ENCODE measurements at regions not wholly inside any gene's neighbourhood (a gene's known extent, or its start where the extent isn't known, plus 50 kb on each side); places are given as distances from the start of the nearest gene placed in this dataset.
"Not testable (repeated sequence)": the region's sequence is repeated elsewhere in the genome, so short reads cannot be mapped to it uniquely, and the experiment has no call there.

DNA sequence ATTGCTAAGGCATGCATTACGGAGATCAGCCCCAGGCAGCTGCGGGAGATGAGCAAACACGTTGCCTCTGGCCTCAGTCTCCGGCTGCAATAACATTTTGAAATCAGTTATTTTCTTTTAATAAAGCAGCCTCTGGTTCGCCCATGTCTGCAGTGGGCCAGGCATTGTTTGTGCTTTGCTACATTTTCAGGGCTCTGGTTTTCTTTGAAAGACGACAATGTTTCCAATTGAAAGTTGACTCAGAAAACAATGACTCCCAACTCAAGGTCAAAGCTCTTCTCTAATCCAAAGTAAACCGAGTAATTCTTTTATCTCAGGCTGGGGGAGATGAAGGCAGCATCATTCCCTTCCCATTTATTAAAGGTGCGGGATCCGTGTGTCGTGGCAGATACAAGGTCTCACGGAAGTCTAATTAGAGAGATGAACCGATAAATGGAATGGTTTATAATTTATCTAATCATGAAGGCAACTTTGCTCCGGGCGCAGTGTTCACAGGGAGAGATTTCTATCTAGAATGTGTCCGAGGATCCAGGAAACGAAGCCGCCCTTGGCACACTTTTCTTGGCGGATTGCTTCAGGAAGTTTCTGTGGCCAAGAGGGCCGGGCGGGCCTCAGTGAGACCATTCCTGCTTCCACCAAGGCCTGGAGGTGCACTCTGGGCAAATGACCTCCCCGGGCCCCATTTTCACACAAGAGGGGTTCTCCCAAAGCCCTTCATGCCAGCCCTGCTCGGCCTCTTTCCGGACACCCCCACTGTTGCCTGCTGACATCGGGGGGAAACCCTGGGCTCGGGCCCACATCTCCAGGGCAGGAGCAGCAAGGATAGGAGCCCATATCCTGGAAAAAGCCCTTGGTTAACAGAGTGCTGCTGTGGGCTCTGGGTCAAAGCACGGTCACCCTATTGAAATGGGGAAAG, 811.4 kb downstream of the BRD1 start:
- DNase-seq (ENCODE audit: low spot score), result no peak

- no peak for DNase-seq (ENCODE audit: low spot score)
Measured at GRCh38 chr22:49015459-49015858, 812.2 kb downstream of the BRD1 start.

DNA sequence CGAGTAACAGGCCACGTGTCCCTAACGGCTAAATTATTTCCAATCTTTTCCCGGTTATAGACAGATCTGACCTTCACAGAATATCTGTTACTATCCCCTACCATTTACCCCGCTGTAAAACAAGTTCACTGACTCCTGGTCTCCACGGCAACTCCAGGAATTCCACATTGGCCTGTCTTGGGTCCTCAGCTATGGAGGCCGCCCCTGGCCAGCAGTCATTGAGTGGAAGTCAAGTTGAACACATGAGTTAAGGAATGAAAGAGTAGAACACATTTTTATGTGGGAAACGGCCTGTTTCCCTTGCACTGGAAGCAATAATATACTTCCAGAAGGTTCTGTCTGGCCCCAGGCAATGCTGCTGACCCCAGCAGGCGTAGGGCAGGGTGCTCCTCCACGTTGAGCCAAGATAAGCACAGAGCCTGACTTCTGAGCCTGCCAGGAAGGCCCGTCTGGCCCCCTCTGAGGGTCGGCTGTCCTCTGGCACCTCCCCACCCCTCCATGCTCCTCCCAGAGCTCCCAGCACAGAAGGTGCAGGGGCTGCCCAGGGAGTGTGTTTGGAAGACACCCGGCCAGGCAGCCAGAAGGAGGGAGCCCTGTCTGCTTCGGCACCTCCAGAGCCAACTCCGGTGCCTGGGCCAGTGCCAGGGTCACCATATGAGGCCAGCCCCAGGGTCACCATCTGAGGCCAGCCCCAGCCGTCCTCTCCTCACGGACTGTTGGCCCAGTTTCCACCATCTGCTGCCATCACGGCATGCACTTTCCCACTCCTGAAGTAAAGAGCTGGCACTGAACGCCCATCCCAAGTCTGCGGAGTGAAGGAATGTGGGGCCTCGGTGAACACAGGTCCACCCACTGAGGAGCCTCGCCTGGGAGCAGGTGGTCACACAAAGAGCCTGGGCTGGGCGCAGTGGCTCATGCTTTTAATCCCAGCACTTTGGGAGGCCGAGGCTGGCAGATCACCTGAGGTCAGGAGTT, 813.2 kb downstream of the BRD1 start:
- DNase-seq (ENCODE audit: low spot score), result no peak

GRCh38 chr22:49013707-49014106, 814.0 kb downstream of the BRD1 start:
- DNase-seq (ENCODE audit: low spot score), result no peak

DNA sequence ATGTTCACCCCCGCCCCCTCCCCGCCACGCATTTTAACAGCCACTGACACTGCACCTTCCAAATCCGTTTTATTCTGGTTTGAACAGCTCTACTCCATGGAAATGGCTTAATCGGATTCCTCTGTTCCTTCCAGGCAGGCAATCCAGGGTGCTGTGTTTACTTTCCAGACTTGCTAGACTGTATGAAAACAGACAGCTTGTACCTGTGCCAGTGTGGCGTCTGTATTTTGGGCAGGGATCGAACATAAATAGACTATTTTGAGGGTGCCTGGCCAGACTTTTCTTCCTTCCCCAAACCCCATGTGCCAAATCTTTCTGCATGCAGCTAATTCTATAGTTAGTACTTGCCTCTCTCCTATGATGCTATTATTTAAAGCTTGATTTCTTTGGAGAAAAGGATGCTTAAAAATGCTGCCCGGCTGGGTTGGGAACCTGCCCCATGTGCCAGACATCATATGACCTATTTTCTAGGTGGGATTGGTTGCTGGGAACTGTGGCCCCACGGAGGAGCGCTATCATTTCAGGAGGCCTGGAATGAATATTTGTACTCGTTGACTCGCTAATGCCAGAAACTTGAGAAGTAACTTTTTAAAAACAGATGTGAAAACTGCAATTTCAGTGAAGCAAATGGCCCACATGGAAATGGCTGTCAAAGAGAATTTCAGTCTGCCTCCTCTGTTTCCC, 814.8 kb downstream of the BRD1 start:
- no peak for DNase-seq (ENCODE audit: low spot score)

- DNase-seq (ENCODE audit: low spot score), result no peak
Measured at GRCh38 chr22:49011769-49012648, 815.7 kb downstream of the BRD1 start.

- DNase-seq (ENCODE audit: low spot score), result no peak
Measured at GRCh38 chr22:49011379-49011768, 816.3 kb downstream of the BRD1 start.

- DNase-seq (ENCODE audit: low spot score), result no peak
Measured at GRCh38 chr22:49010901-49011300, 816.8 kb downstream of the BRD1 start.

GRCh38 chr22:49010070-49010863, 817.4 kb downstream of the BRD1 start:
- DNase-seq (ENCODE audit: low spot score), result no peak

DNA sequence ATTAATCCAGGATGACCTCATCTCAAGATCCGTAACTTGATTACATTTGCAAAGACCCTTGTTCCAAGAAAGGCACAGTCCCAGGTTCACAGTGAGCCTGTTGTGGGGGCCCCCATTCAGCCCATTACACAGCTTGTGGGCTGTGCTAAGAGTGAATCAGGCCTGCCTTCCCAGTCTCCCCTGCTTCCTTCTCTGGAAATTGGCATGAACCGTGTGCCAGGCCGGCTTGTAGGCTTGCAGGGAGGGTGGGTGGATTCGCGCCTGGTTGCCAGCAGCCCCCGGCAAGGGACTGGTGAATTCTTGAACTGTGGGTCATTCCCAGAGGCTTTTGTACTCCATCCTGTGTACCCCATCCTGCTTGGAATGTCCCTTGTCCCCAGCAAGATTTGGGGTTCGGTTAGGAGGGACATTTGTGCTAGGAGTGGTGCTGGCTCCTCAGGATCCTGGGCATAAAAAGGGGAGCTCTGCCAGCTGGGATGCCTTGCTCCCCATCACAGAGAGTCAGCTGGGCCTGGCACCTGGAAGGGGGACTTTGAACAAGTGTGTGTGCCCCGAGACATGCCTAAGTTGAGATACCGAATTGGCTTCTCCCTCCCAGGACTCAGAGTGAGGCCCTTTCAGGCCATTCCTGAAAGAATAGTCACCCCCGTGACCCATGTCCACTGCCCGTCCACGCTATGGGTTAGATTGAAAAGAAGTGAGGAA, 818.2 kb downstream of the BRD1 start:
- no peak for DNase-seq (ENCODE audit: low spot score)

DNA sequence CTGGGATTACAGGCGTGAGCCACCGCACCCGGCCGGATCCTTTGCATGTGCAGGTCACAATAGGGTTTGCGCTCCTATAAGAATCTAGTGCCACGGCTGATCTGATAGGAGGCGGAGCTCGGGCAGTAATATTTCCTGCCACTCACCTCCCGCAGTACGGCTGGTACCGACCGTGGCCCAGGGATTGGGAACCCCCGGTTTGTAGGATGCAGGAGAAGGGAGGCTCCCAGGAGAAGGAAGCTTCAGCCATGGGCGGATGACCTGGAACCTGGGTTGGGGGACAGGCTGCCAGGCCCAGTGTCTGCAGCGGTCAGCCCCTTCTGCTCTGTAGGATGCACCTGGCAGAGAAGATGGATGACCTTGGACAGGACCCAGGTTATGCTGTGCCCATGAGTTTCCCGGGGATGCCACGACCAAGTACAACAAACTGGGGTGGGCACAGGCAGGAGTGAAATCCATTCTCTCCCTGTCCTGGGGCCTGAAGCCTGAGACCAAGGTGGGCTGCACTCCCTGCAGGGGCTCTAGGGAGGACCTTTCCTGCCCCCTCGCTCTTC, 818.9 kb downstream of the BRD1 start:
- no peak for DNase-seq (ENCODE audit: low spot score)

- DNase-seq (ENCODE audit: low spot score), result no peak
Measured at GRCh38 chr22:49007013-49007653, 820.5 kb downstream of the BRD1 start.

GRCh38 chr22:49006207-49007012, 821.3 kb downstream of the BRD1 start:
- no peak for DNase-seq (ENCODE audit: low spot score)

- DNase-seq (ENCODE audit: low spot score), result no peak
Measured at GRCh38 chr22:49005557-49005956, 822.1 kb downstream of the BRD1 start.

DNA sequence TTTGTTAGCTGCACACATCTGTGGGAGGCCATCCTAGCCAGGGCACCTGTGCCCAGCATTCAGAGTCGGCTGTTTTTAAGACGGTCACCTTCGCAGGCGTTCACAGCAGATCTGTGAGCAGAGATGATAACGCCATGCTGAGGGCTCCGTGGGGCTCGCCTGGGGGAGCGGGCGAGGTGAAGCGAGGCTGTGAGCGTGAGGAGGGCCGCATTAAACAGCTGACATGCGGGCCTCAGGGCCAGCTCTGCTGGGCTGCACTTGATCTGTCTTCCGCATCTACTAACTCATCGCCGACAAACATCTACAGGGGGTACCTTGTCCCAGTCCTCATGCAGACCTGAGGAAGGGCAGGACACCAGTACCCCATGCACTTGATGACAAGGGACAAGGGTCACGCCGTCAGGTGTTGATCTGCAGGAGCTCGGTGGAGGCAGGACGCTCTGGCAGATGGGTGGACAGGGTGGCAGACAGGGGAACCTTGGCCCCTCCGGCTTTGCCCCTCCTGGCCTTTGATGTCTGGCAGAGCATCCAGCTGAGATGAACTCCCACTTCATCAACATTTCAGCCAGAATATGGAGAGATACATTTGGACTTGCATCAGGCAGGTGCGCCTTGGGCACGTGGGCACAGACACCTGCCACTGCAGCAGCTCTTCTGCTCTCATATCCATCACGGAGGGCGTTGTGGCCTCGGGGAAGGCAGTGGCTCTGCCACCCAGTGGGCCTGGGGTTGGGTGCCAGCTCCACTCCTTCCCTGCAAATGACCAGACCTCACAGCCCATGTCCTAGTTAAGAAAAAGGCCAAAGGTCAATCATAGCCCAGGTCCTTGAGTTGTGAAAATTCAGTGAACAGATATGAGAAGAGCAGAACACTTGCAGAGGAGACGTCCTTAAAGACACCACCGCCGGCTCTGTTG, 822.9 kb downstream of the BRD1 start:
- DNase-seq (ENCODE audit: low spot score), result no peak

DNA sequence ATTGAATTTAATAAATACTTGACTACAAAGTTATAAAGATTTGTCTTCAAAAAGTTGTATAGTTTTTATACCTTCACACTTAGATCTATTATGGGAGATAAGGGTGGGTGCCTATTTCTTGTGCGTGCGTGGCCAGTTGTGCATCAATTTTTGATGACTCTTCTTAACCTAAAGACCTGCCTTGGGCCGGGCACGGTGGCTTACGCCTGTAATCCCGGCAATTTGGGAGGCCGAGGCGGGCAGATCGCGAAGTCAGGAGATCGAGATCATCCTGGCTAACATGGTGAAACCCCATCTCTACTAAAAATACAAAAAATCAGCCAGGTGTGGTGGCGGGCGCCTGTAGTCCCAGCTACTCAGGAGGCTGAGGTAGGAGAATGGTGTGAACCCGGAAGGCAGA, 830.1 kb downstream of the BRD1 start:
- DNase-seq (ENCODE audit: low spot score), result not testable (repeated sequence)

GRCh38 chr22:48993655-48994054, 834.0 kb downstream of the BRD1 start:
- no peak for DNase-seq (ENCODE audit: low spot score)
